Body of pancreas (tissue), 4 donors: ENCODE measurements at regions not wholly inside any gene's neighbourhood (a gene's known extent, or its start where the extent isn't known, plus 50 kb on each side); places are given as distances from the start of the nearest gene placed in this dataset.

Experiments
- POLR2A ChIP-seq, 3 donors: fragments of 450-650 bp; IDR thresholded peaks; one replicate each; pipeline ENCODE4 v1.6.1; 2016; ENCODE audit warnings: antibody characterized with exemption in 3 of 3, mild to moderate bottlenecking in 2 of 3
- TF ChIP-seq, protein P1 (sequence below), 7 experiments: fragments of 450-650 bp in 4 of 7; fragments of 200-600 bp in 3 of 7; sonication (generic) in 3 of 7; IDR thresholded peaks; one replicate each; pipeline ENCODE4 v1.5.1; 2016 to 2019; ENCODE audit warnings: antibody characterized with exemption in 7 of 7

DNA sequence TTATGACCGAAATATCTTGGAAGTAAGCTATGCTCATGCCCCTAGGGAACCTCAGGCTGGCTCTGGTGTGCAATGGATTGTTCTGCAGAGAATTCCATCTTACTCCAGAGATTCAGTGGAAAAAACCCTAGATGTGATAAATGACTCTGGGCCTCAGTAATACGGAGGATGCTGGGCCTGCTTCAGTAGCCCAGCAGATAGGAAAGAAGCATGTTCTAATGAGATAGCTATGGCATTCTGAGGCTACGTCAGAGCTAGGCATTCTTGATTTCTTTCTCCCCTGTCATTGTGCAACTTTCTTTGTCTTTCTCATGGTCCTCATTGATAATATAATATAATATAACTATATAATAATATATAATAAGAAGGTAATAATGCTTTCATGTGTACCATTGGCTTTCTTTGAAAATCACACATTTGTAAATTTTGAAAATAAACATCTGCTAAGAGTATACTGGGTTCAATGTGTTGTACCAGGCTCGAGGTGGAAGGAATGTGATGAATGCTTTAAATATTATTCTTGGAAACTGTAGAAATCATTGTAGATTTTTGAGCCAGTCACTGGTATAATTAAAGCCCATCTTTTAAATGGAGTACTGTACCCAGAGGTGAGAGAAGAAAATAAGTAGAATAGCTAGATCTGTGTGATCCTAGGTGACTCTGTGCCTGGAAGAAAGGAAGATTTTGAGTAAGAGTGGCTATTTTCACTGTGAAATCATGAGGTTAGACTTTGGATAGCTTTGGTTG, 152.0 kb downstream of the IL15 start:
- no peak for TF ChIP-seq POLR2A (IDR thresholded peaks at IDR 0.05)
- TF ChIP-seq, protein P1, sequence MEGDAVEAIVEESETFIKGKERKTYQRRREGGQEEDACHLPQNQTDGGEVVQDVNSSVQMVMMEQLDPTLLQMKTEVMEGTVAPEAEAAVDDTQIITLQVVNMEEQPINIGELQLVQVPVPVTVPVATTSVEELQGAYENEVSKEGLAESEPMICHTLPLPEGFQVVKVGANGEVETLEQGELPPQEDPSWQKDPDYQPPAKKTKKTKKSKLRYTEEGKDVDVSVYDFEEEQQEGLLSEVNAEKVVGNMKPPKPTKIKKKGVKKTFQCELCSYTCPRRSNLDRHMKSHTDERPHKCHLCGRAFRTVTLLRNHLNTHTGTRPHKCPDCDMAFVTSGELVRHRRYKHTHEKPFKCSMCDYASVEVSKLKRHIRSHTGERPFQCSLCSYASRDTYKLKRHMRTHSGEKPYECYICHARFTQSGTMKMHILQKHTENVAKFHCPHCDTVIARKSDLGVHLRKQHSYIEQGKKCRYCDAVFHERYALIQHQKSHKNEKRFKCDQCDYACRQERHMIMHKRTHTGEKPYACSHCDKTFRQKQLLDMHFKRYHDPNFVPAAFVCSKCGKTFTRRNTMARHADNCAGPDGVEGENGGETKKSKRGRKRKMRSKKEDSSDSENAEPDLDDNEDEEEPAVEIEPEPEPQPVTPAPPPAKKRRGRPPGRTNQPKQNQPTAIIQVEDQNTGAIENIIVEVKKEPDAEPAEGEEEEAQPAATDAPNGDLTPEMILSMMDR (IDR thresholded peaks at IDR 0.05): no peak
